Stimulated activated CD8-positive, alpha-beta memory T cell treated with anti-CD3 and anti-CD28 coated beads, Interleukin-4, amount 100 ng/mL, for 1 hour (primary cell): ENCODE measurements at regions not wholly inside any gene's neighbourhood (a gene's known extent, or its start where the extent isn't known, plus 50 kb on each side); places are given as distances from the start of the nearest gene placed in this dataset.
"Not testable (repeated sequence)": the region's sequence is repeated elsewhere in the genome, so short reads cannot be mapped to it uniquely, and the experiment has no call there.

ENCODE experiments used
- DNase-seq, 2 donors: peaks; one replicate each; pipeline ENCODE4 v3.0.0-alpha.2; 2020; ENCODE audit warnings: low read depth in 2 of 2, low spot score in 1 of 2

- no peak for DNase-seq
Observed at GRCh38 chr21:31609081-31609480, 50.4 kb upstream of the SOD1 start.

GRCh38 chr21:31607791-31608190 is 51.7 kb upstream of the SOD1 start:
- no peak for DNase-seq

DNA sequence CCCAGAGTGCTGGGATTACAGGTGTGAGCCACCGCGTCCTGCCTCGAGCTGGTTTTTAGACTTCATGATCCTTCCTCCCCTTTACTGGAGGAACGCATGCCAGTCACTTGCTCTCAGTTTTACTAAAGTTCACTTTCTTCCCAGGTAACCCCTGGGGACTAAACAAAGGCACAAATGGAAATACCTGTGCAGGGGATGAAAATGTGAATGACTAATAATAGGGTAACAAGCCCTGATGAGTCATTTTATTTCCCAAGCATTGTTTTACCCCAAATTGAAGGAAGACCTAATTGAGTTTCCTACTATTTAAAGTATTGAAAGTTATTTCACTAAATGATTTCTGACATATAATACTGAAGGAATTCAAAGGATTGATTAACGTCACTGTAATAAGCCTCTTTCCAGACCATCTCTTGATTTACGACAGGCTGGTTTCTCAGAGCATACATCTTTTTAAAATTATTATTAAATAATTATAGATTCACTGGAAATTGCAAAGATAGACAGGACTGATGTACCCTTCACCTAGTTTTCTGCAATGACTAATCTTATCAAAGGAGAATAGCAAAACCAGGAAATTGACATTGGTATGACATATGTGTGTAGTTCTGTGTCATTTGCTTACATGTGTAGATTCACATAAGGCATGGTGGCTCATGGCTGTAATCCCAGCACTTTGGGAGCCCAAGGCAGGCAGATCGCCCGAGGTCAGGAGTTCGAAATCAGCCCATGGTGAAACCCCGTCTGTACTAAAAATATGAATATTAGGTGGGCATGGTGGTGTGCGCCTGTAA is 53.2 kb upstream of the SOD1 start:
- DNase-seq = no peak

DNA sequence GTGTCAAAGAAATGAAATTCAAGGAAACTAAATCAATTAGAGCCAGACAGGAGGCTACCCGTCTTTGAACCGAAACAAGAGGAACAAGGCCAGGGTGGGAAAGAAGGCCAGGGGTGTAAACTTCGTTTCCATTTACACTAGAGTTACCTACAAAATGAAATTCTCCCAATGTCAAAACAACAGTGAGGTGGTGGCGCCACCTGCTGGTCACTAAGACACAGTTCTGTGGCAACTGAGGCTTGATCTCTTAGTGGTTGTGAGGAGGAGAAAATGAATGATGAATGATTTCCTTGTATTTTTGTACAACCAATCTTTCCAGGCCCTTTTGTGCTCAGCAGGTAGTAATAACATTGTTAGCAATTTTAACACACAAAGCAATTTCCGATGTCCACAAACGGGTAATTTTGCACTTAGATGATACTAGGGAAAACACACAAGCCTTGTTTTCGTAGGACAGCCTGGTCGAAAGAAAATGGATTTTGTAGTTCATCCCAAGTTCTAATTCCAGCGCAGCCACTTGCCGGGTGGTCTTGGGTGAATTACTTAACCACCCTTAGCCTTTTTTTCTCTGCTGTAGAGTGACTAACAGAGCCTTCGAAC is 54.8 kb upstream of the SOD1 start:
- peak; percentile 62 for DNase-seq

- DNase-seq = no peak
Observed at GRCh38 chr21:31599563-31599962, 59.9 kb upstream of the SOD1 start.

DNA sequence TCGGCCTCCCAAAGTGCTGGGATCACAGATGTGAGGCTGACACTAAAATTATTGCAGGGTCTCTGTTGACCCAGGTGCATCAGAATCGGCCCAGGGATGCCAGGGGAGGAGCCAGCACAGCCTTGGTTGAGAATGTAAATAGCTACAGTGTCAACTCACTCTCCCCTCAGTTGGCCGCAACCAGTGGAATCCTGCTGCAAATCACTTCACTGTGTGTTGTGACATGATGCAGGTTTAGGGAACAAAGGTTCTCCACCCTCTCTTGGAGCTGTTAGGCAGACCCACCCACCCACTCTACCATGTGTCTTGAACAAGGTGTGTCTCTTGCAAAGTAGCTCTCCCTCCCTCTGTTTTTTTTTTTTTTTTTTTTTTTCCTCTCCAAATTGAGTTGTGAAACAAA is 60.5 kb upstream of the SOD1 start:
- DNase-seq = no peak

DNA sequence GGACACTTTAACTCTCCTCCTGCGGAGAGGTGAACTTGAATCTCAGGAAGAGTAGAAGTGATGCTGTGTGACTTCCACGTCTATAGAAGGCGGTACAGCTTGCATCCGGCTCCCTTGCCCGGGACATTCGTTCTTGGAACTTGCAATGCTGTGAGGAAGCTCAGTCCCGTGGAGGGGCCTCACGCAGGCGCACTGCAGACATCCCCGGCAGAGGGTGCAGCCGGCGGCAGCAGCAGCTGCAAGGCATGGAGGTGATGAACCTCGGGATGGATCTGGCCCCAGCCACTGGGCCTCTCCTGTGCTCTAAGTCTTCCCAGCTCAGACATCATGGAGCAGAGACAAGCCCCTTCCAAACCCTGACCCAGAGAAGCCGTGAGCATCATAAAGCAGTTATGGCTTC is 61.8 kb upstream of the SOD1 start:
- DNase-seq = no peak

DNA sequence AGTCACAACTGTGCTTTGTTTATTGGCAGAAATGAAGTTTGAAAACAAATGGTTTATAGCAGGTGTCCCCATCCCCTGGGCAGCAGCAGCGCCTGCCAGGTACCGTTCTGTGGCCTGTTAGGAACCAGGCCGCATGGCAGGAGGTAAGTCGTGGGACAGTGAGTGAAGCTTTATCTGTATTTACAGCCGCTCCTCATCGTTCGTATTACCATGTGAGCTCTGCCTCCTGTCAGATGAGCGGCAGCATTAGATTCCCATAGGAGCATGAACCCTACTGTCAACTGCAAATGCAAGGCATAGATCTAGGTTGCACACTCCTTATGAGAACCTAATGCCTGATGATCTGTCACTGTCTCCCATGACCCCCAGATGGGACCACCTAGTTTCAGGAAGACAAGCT is 63.4 kb upstream of the SOD1 start:
- no peak for DNase-seq

GRCh38 chr21:31594726-31595125 is 64.8 kb upstream of the SOD1 start:
- DNase-seq = no peak

DNA sequence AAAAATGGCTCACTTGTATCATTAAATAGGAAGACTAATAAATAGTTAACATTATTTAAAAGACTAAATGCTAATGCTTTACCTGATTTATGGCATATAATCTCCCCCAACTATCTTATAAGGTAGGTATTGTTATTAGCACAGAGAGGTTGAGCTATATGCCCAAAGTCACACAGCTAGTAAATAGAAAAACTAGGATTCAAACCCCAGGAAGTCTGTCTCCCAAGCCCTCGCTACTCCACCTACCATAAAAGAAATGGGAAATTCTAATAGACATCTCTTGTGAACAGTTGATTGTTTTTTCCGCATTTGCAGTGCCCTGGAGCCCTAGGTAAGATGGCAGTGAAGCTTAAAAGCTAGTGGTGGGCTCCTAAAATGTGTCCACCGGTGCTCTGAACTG is 65.2 kb upstream of the SOD1 start:
- DNase-seq = no peak

DNA sequence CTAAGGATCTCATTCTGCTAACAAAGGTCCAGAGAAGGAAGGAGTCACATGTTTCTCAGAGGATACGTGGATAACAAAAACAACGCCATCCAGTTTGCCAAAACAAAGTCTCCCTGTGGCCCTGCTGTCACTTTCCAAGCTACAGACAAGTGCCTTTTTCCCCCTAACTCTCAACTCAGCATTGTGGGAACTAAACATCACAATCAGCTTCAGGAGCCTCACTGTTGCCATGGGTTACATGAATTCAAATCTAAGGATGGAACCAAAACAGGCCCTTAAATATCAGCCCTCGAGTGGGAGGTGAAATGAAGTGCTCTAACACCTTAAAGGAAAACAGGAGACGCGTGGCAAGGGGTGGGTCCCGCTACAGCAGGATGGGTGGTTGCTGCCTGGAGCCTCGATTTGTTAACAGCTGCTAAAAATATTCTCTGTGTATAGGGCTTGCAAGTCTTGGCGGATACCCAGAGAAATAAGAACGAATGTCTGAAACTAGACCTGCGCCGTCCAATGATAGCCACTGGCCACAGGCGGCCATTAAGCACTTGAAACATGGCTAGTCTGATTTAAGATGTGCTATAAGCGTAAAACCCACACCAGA is 66.4 kb upstream of the SOD1 start:
- no peak for DNase-seq

DNA sequence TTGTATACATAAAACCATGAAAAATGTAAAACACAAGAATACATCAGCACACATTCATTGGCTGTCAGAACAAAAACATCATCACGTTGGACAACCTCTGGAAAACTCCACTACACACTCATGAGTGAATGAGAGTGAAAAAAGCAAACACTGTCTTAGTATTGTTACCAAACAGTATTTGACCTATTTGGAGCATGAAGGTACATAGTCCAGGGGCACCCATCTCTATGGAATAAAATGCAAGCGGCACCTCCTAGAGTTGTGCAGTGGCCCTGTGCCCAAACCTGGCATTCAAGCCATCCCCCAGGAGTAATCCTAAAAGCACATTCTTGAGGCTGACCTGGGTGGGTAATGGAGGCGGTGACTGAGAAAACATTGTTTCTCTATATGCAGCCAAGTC is 67.0 kb upstream of the SOD1 start:
- DNase-seq = no peak

GRCh38 chr21:31589820-31590219 is 69.7 kb upstream of the SOD1 start:
- no peak for DNase-seq

DNA sequence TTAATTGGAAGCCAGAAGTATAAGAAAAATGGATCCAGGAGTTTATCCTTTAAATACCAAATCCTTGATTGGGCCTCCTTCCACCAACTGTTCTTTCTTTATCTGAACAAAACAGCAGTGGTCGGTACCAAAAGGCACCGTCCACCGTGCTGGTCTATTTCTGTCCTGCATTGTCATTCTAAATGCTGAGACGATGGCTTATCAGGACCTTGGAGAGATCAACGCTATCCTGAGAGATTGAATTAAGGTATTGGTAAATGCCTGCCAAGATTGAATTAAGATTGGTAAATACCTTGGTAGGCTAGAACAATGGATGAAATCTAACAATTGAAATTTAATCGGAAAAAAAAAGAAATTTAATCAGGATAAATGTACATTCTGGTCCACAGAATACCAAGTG is 73.4 kb upstream of the SOD1 start:
- no peak for DNase-seq

GRCh38 chr21:31583937-31584336 is 75.6 kb upstream of the SOD1 start:
- not testable (repeated sequence) for DNase-seq

DNA sequence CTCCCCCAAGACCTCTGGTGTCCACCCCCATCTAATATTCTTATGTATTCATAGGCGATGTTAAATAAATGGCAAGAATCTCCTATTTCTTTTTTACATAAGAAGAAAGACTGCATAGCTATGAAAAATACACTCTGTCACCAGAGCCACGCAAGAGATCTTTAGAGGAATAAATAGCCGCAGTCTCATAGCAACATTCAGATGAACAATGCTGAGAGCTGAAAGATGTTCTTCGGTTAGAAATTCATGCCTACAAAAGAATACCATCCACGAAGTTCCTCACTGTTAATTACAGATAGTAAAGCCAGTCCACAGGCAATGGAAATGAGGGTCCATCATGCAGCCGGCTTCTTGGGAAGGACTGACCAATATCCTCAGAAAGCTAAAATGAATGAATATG is 76.0 kb upstream of the SOD1 start:
- DNase-seq = no peak

- DNase-seq = peak in 1 of 2 donors; percentile 66
Observed at GRCh38 chr21:31580866-31581276, 78.6 kb upstream of the SOD1 start.

DNA sequence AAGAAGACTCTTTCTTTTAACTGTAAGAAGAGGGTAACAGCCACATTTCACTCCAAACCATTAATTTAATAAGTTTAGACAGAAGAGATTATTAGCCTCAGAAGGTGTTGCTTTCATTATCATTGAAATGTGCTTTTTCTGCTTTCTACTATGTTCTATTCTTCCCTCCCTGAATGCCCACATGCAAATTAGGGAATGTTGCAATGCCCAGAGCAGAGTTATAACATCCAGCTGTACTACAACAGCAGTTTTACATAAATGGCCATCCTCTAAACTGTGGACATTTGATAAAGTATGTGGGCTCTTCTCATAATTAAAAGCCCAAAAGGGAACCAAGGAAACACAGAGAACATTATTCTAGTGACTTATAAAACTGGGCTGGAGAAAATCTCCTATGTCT is 82.2 kb upstream of the SOD1 start:
- no peak for DNase-seq

DNA sequence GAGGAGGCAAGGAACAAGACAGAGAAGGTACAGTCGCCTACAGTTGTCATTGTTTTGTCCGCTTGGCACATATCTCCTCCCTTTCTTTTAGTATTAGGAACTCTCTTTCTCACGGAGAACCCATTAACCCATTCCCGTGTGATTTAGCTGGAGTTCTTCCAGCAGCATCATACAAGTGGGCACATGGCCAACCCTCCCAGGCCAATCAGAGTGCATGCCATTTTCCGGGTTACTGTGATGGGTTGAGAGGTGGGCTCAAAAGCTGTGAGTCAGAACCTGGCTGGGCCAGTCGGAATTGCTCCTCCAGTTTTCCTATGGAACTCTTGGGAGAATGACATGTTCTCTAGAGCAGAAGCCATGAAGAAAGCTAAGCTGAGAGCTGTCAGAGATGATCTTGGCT is 83.1 kb upstream of the SOD1 start:
- no peak for DNase-seq

- DNase-seq = no peak
Observed at GRCh38 chr21:31573217-31573616, 86.3 kb upstream of the SOD1 start.

GRCh38 chr21:31571879-31572278 is 87.6 kb upstream of the SOD1 start:
- no peak for DNase-seq

DNA sequence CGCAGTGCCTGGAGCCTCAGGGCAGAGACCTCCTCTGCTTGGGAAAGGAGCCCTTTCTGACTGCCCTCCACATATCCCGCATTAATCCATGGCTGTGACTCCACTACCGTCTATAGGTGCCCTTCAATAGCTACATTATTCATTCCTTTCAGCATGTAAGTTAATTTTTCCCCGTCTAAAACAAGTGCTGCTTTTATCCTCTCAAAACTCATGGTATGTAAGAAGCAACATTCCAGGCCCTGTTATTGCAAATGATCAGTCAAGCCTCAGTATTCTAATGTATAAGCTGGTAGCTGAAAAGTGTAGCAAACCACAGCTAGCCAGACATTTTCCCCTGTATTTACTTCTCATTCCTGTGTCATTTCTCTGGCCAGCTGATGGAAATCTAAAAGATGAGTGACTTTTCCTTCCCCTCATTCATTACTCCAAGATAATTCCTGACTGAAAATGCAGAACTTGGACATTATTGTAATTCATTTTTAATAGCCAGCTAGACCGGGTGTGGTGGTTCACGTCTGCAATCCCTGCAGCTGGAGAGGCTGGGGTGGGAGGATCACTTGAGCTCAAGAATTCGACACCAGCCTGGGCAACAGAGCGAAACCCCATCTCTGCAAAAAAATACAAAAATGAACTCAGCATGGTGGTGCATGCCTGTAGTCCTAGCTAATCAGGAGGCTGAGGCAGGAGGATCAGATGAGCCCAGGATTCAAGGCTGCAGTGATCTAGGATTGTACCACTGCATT is 88.5 kb upstream of the SOD1 start:
- no peak for DNase-seq
